Thymus (tissue), 11 donors: ENCODE measurements at regions not wholly inside any gene's neighbourhood (a gene's known extent, or its start where the extent isn't known, plus 50 kb on each side); places are given as distances from the start of the nearest gene placed in this dataset.

Source experiments
- DNase-seq, 9 donors: peaks; one replicate each; pipeline ENCODE4 v3.0.0-alpha.2; 2013; ENCODE audit warnings: low spot score in 9 of 9, low read depth in 6 of 9, missing footprints in 1 of 9
- H3K27ac ChIP-seq, 2 donors: one replicate each; pipeline ENCODE4 v1.5.1; 2013; ENCODE audit warnings: control low read depth in 1 of 2, low read depth in 1 of 2, low read length in 1 of 2, mild to moderate bottlenecking in 1 of 2, moderate library complexity in 1 of 2
- H3K27me3 ChIP-seq, 2 donors: one replicate each; pipeline ENCODE4 v1.5.1; 2013; ENCODE audit warnings: low read length in 1 of 2; ENCODE audit not compliant: control insufficient read depth in 2 of 2, insufficient read depth in 1 of 2
- H3K36me3 ChIP-seq, 2 donors: one replicate each; pipeline ENCODE4 v1.5.1; 2013; ENCODE audit warnings: low read length in 1 of 2, mild to moderate bottlenecking in 1 of 2, moderate library complexity in 1 of 2; ENCODE audit not compliant: control insufficient read depth in 2 of 2, insufficient read depth in 2 of 2
- H3K4me1 ChIP-seq, 2 donors: one replicate each; pipeline ENCODE4 v1.5.1; 2013; ENCODE audit warnings: low read length in 2 of 2; ENCODE audit not compliant: control insufficient read depth in 2 of 2, insufficient read depth in 2 of 2
- H3K4me3 ChIP-seq, 2 donors: one replicate each; pipeline ENCODE4 v1.5.1; 2013; ENCODE audit warnings: low read length in 2 of 2, control low read depth in 1 of 2, mild to moderate bottlenecking in 1 of 2
- H3K9me3 ChIP-seq, 2 donors: one replicate each; pipeline ENCODE4 v1.5.1; 2013; ENCODE audit warnings: low read length in 1 of 2, mild to moderate bottlenecking in 1 of 2; ENCODE audit not compliant: control insufficient read depth in 2 of 2, insufficient read depth in 1 of 2
- WGBS: extraction: QIAGEN DNeasy Blood & Tissue Kit; methylation state at CpG from one replicate; pipeline ENCODE4 v1.1.7; 2013; 5-methylcytosine and 5-hydroxymethylcytosine counted together
- donor health status: healthy.

- DNase-seq, result no peak
- WGBS, result 83% methylated on average over 1 of the region's 1 CpG
- Histone ChIP-seq H3K4me3 (no peak overlapping the region), H3K4me1 (no peaks in the 10 kb centered on the region), H3K9me3 (no peaks in the 10 kb centered on the region), H3K36me3 (no peaks in the 10 kb centered on the region), H3K27ac (no peak overlapping the region), H3K27me3 (no peaks in the 10 kb centered on the region)
Observed at GRCh38 chr20:12315652-12316051, 398.0 kb downstream of the BTBD3 start.

GRCh38 chr20:12316794-12317193 is 399.1 kb downstream of the BTBD3 start:
- Histone ChIP-seq H3K36me3 (no peaks in the 10 kb centered on the region), H3K9me3 (no peaks in the 10 kb centered on the region), H3K27ac (no peak overlapping the region), H3K27me3 (no peaks in the 10 kb centered on the region), H3K4me1 (no peaks in the 10 kb centered on the region), H3K4me3 (no peak overlapping the region)
- no peak for DNase-seq
- WGBS, result 96% methylated on average over 2 of the region's 2 CpGs

GRCh38 chr20:12317433-12317832 is 399.7 kb downstream of the BTBD3 start:
- no peaks in the 10 kb centered on the region for H3K27me3 ChIP-seq
- no peak for DNase-seq
- no peak overlapping the region for H3K4me3 ChIP-seq
- H3K27ac ChIP-seq, result no peak overlapping the region
- 91% methylated on average over 2 of the region's 2 CpGs for WGBS
- H3K9me3 ChIP-seq, result no peaks in the 10 kb centered on the region
- H3K4me1 ChIP-seq, result no peaks in the 10 kb centered on the region
- no peaks in the 10 kb centered on the region for H3K36me3 ChIP-seq

GRCh38 chr20:12318043-12318442 is 400.4 kb downstream of the BTBD3 start:
- Histone ChIP-seq H3K27me3 (no peaks in the 10 kb centered on the region), H3K27ac (no peak overlapping the region), H3K4me3 (no peak overlapping the region), H3K36me3 (no peaks in the 10 kb centered on the region), H3K9me3 (no peaks in the 10 kb centered on the region), H3K4me1 (no peaks in the 10 kb centered on the region)
- WGBS, result 76% methylated on average over 5 of the region's 5 CpGs
- no peak for DNase-seq

GRCh38 chr20:12321736-12322135 is 404.0 kb downstream of the BTBD3 start:
- Histone ChIP-seq H3K36me3 (no peaks in the 10 kb centered on the region), H3K4me1 (no peaks in the 10 kb centered on the region)
- 86% methylated on average over 2 of the region's 2 CpGs for WGBS

GRCh38 chr20:12327205-12327604 is 409.5 kb downstream of the BTBD3 start:
- Histone ChIP-seq H3K27ac (no peak overlapping the region), H3K36me3 (no peaks in the 10 kb centered on the region), H3K27me3 (no peaks in the 10 kb centered on the region), H3K9me3 (no peaks in the 10 kb centered on the region), H3K4me3 (no peak overlapping the region), H3K4me1 (no peaks in the 10 kb centered on the region)
- 96% methylated on average over 2 of the region's 2 CpGs for WGBS
- no peak for DNase-seq

More at GRCh38 chr20:12321736-12322135, 404.0 kb downstream of the BTBD3 start:
- no peaks in the 10 kb centered on the region for H3K9me3 ChIP-seq
- no peak overlapping the region for H3K27ac ChIP-seq
- peak in 1 of 9 donors; percentile 1 for DNase-seq
- no peaks in the 10 kb centered on the region for H3K27me3 ChIP-seq
- H3K4me3 ChIP-seq, result no peak overlapping the region

GRCh38 chr20:12331236-12331635 is 413.5 kb downstream of the BTBD3 start:
- Histone ChIP-seq H3K36me3 (no peaks in the 10 kb centered on the region), H3K9me3 (no peaks in the 10 kb centered on the region), H3K27me3 (no peaks in the 10 kb centered on the region), H3K27ac (no peak overlapping the region), H3K4me1 (no peaks in the 10 kb centered on the region), H3K4me3 (no peak overlapping the region)
- DNase-seq, result no peak
- WGBS, result 92% methylated on average over 1 of the region's 1 CpG

GRCh38 chr20:12337601-12338000 is 419.9 kb downstream of the BTBD3 start:
- H3K36me3 ChIP-seq, result no peaks in the 10 kb centered on the region
- no peak for DNase-seq
- no peaks in the 10 kb centered on the region for H3K9me3 ChIP-seq
- WGBS, result 79% methylated on average over 3 of the region's 3 CpGs
- H3K4me1 ChIP-seq, result no peaks in the 10 kb centered on the region
- H3K4me3 ChIP-seq, result no peak overlapping the region
- no peak overlapping the region for H3K27ac ChIP-seq
- no peaks in the 10 kb centered on the region for H3K27me3 ChIP-seq

GRCh38 chr20:12345978-12346377 is 428.3 kb downstream of the BTBD3 start:
- no peak overlapping the region for H3K27ac ChIP-seq
- WGBS, result 99% methylated on average over 2 of the region's 2 CpGs
- no peaks in the 10 kb centered on the region for H3K9me3 ChIP-seq
- no peak for DNase-seq
- no peaks in the 10 kb centered on the region for H3K36me3 ChIP-seq
- no peak overlapping the region for H3K4me3 ChIP-seq
- no peaks in the 10 kb centered on the region for H3K27me3 ChIP-seq
- H3K4me1 ChIP-seq, result no peaks in the 10 kb centered on the region

- Histone ChIP-seq H3K27me3 (no peaks in the 10 kb centered on the region), H3K4me3 (no peak overlapping the region), H3K9me3 (peaks cover 0 to 4% of the 10 kb centered on the region in 2 donors), H3K4me1 (no peaks in the 10 kb centered on the region), H3K27ac (no peak overlapping the region), H3K36me3 (no peaks in the 10 kb centered on the region)
- WGBS, result 71% methylated on average over 2 of the region's 2 CpGs
- DNase-seq, result no peak
Observed at GRCh38 chr20:12353842-12354241, 436.1 kb downstream of the BTBD3 start.
